GM23338 (cell line): ENCODE measurements at regions not wholly inside any gene's neighbourhood (a gene's known extent, or its start where the extent isn't known, plus 50 kb on each side); places are given as distances from the start of the nearest gene placed in this dataset.

ENCODE experiments used
- ATAC-seq: fragments of 200-7000 bp; cut with Tn5 transposase; 3 replicates; pipeline ENCODE4 v1.9.1; 2020
- DNase-seq: peaks from one replicate; pipeline ENCODE4 v3.0.0-alpha.2; 2015; ENCODE audit warnings: low spot score
- H2AFZ ChIP-seq: fragments of 200-600 bp; sonication (generic); 2 replicates; pipeline ENCODE4 v1.8.0; 2016; ENCODE audit warnings: antibody characterized with exemption, mild to moderate bottlenecking, moderate library complexity
- H3F3A ChIP-seq: fragments of 200-600 bp; sonication (generic); replicated peaks from 2 replicates; pipeline ENCODE4 v1.8.0; 2017; ENCODE audit warnings: antibody characterized with exemption, mixed run types, low read depth
- H3K27ac ChIP-seq: fragments of 200-600 bp; sonication (generic); 2 replicates; pipeline ENCODE4 v1.6.1; 2016; ENCODE audit warnings: low read depth
- H3K27me3 ChIP-seq: fragments of 200-600 bp; sonication (generic); 2 replicates; pipeline ENCODE4 v1.8.0; 2016; ENCODE audit warnings: mild to moderate bottlenecking, mixed run types, moderate library complexity; ENCODE audit not compliant: insufficient read depth
- H3K36me3 ChIP-seq: fragments of 200-600 bp; sonication (generic); 2 replicates; pipeline ENCODE4 v1.8.0; 2016; ENCODE audit warnings: mild to moderate bottlenecking; ENCODE audit not compliant: insufficient read depth
- H3K4me1 ChIP-seq: fragments of 200-600 bp; sonication (generic); 2 replicates; pipeline ENCODE4 v1.8.0; 2016; ENCODE audit warnings: mild to moderate bottlenecking, moderate library complexity; ENCODE audit not compliant: insufficient read depth
- H3K4me2 ChIP-seq: fragments of 200-600 bp; sonication (generic); 2 replicates; pipeline ENCODE4 v1.7.1; 2017; ENCODE audit warnings: mixed run types
- H3K4me3 ChIP-seq: fragments of 200-600 bp; sonication (generic); 2 replicates; pipeline ENCODE4 v1.6.1; 2016; ENCODE audit warnings: mixed run types
- H3K79me2 ChIP-seq: fragments of 200-600 bp; sonication (generic); replicated peaks from 2 replicates; pipeline ENCODE4 v1.8.0; 2017; ENCODE audit warnings: mild to moderate bottlenecking; ENCODE audit not compliant: insufficient read depth
- H3K9me2 ChIP-seq: fragments of 200-600 bp; sonication (generic); 2 replicates; pipeline ENCODE4 v1.8.0; 2017; ENCODE audit not compliant: insufficient read depth
- H4K20me1 ChIP-seq: fragments of 200-600 bp; sonication (generic); replicated peaks from 2 replicates; pipeline ENCODE4 v1.8.0; 2017; ENCODE audit warnings: mild to moderate bottlenecking; ENCODE audit not compliant: insufficient read depth
- H3K27ac Mint-ChIP-seq: 2 replicates; pipeline ENCODE4 v1.8.0; 2020; ENCODE audit warnings: inconsistent platforms, mild to moderate bottlenecking, moderate library complexity, mixed read lengths
- H3K27me3 Mint-ChIP-seq: 3 replicates; pipeline ENCODE4 v1.8.0; 2022; ENCODE audit warnings: low read depth, mild to moderate bottlenecking, moderate library complexity, mixed read lengths, inconsistent platforms; ENCODE audit not compliant: insufficient read depth, poor library complexity
- H3K36me3 Mint-ChIP-seq: 3 replicates; pipeline ENCODE4 v1.8.0; 2021; ENCODE audit warnings: low read depth, mild to moderate bottlenecking, inconsistent platforms, moderate library complexity, mixed read lengths
- H3K4me1 Mint-ChIP-seq: 3 replicates; pipeline ENCODE4 v1.8.0; 2020; ENCODE audit warnings: mild to moderate bottlenecking, inconsistent platforms, mixed read lengths
- H3K4me3 Mint-ChIP-seq: 3 replicates; pipeline ENCODE4 v1.8.0; 2021; ENCODE audit warnings: moderate library complexity, mild to moderate bottlenecking, inconsistent platforms, mixed read lengths
- H3K9me3 Mint-ChIP-seq: 3 replicates; pipeline ENCODE4 v1.8.0; 2020; ENCODE audit warnings: moderate library complexity, mild to moderate bottlenecking, inconsistent platforms, mixed read lengths
- CREB1 ChIP-seq: fragments of 250-450 bp; sonication (Bioruptor Pico); IDR thresholded peaks from 2 replicates; pipeline ENCODE4 v1.5.0; 2020; ENCODE audit warnings: low read depth, mild to moderate bottlenecking, moderate library complexity
- CTCF ChIP-seq, 2 experiments: fragments of 200-600 bp in 1 of 2; sonication (generic) in 1 of 2; conservative IDR thresholded peaks; 2 replicates each; pipeline versions ENCODE4 v1.5.1 to v1.6.1; 2016 to 2017; ENCODE audit warnings: antibody characterized with exemption in 2 of 2, low read depth in 2 of 2, mild to moderate bottlenecking in 2 of 2, moderate library complexity in 1 of 2
- ETS1 ChIP-seq: IDR thresholded peaks from 2 replicates; pipeline ENCODE4 v1.6.1; 2016; ENCODE audit warnings: antibody characterized with exemption
- EZH2 ChIP-seq: fragments of 200-600 bp; sonication (generic); IDR thresholded peaks from one replicate; pipeline ENCODE4 v1.8.0; 2017; ENCODE audit warnings: antibody characterized with exemption, mild to moderate bottlenecking, low read depth; ENCODE audit not compliant: unreplicated experiment
- EZH2phosphoT487 ChIP-seq: fragments of 200-600 bp; sonication (generic); IDR thresholded peaks from one replicate; pipeline ENCODE4 v1.8.1; 2018; ENCODE audit warnings: antibody characterized with exemption; ENCODE audit not compliant: unreplicated experiment
- JUNB ChIP-seq: IDR thresholded peaks from one replicate; pipeline ENCODE4 v1.6.1; 2016; ENCODE audit warnings: antibody characterized with exemption; ENCODE audit not compliant: unreplicated experiment
- NANOG ChIP-seq: IDR thresholded peaks from 2 replicates; pipeline ENCODE4 v1.6.1; 2016; ENCODE audit warnings: antibody characterized with exemption, borderline replicate concordance
- POLR2AphosphoS5 ChIP-seq: IDR thresholded peaks from 2 replicates; pipeline ENCODE4 v1.6.1; 2016; ENCODE audit warnings: antibody characterized with exemption, low read depth
- REST ChIP-seq: IDR thresholded peaks from one replicate; pipeline ENCODE4 v1.6.1; 2018; ENCODE audit warnings: antibody characterized with exemption; ENCODE audit not compliant: unreplicated experiment
- STAT1 ChIP-seq: IDR thresholded peaks from one replicate; pipeline ENCODE4 v1.6.1; 2016; ENCODE audit warnings: antibody characterized with exemption; ENCODE audit not compliant: unreplicated experiment
- ZNF114 ChIP-seq: fragments of 250-450 bp; sonication (Bioruptor Pico); IDR thresholded peaks from 2 replicates; pipeline ENCODE4 v1.5.0; 2020; ENCODE audit warnings: mild to moderate bottlenecking, moderate library complexity
- ZNF331 ChIP-seq: fragments of 250-450 bp; sonication (Bioruptor Pico); IDR thresholded peaks from 2 replicates; pipeline ENCODE4 v1.5.0; 2020; ENCODE audit warnings: low read depth, mild to moderate bottlenecking, moderate library complexity
- ZNF462 ChIP-seq: fragments of 250-450 bp; sonication (Bioruptor Pico); IDR thresholded peaks from 2 replicates; pipeline ENCODE4 v1.5.0; 2020; ENCODE audit warnings: mild to moderate bottlenecking, moderate library complexity

- H3K4me3 Mint-ChIP-seq, result no peak overlapping the region
- DNase-seq, result no peak
These were observed 119.3 kb downstream of the C5orf15 start for GRCh38 chr5:133849116-133849515.

More at GRCh38 chr5:133849116-133849515, 119.3 kb downstream of the C5orf15 start:
- Mint-ChIP-seq H3K27ac (no peak overlapping the region), H3K36me3 (no peaks in the 10 kb centered on the region), H3K9me3 (no peaks in the 10 kb centered on the region; the same call in 2 of the 3 replicates), H3K27me3 (peaks cover 4% of the 10 kb centered on the region), H3K4me1 (peaks cover 4% of the 10 kb centered on the region; the same call in 2 of the 3 replicates)
- no peak overlapping the region for H3K4me3 ChIP-seq
- H3K79me2 ChIP-seq, result no peaks in the 10 kb centered on the region
- H2AFZ ChIP-seq, result no peak overlapping the region
- no peak for ATAC-seq
- no peaks in the 10 kb centered on the region for H3K4me1 ChIP-seq
- H3K27me3 ChIP-seq, result no peaks in the 10 kb centered on the region
- H3K9me2 ChIP-seq, result no peaks in the 10 kb centered on the region
- no peaks in the 10 kb centered on the region for H3K36me3 ChIP-seq
- H3K27ac ChIP-seq, result no peak overlapping the region
- no peak overlapping the region for H3K4me2 ChIP-seq
- H3F3A ChIP-seq, result no peaks in the 10 kb centered on the region
- no peaks in the 10 kb centered on the region for H4K20me1 ChIP-seq
- TF ChIP-seq CREB1 (CRISPR knock-in tag) (no peak), ZNF114 (CRISPR knock-in tag) (no peak), ETS1 (no peak), JUNB (no peak), ZNF462 (CRISPR knock-in tag) (no peak), ZNF331 (CRISPR knock-in tag) (no peak), CTCF (conservative IDR thresholded peaks at IDR 0.05; ENCODE audit: low read depth in 2 of 2) (no peak), EZH2 (no peak), EZH2phosphoT487 (no peak), STAT1 (no peak), NANOG (no peak), POLR2AphosphoS5 (no peak), REST (no peak)
